AG04450 (cell line): ENCODE measurements at regions not wholly inside any gene's neighbourhood (a gene's known extent, or its start where the extent isn't known, plus 50 kb on each side); places are given as distances from the start of the nearest gene placed in this dataset.

Source experiments
- CTCF ChIA-PET: fragments of 300-600, 350-600 bp; formaldehyde crosslinking; extraction: SDS; loops from one replicate; lab custom pipeline; 2022; ENCODE audit warnings: antibody characterized with exemption, inconsistent platforms; lab: Charles Lee
- POLR2A ChIA-PET: fragments of 350-600 bp; formaldehyde crosslinking; extraction: SDS; loops from one replicate; lab custom pipeline; 2021; ENCODE audit warnings: antibody characterized with exemption, inconsistent platforms; lab: Yijun Ruan, JAX
- DNase-seq: peaks from one replicate; pipeline ENCODE4 v3.0.0-alpha.2; 2011; ENCODE audit warnings: low read depth, low spot score
- H3K27ac ChIP-seq: one replicate; pipeline ENCODE4 v1.5.1; 2012; ENCODE audit warnings: low read depth, low read length, control low read depth
- H3K27me3 ChIP-seq: one replicate; pipeline ENCODE4 v1.6.0; 2012; ENCODE audit warnings: low read length; ENCODE audit not compliant: control insufficient read depth, insufficient read depth
- H3K4me3 ChIP-seq: 2 replicates; pipeline ENCODE4 v1.5.1; 2011; ENCODE audit warnings: mild to moderate bottlenecking, low read depth, low read length, control low read depth
- H3K9me3 ChIP-seq: 2 replicates; pipeline ENCODE4 v1.5.1; 2012; ENCODE audit warnings: low read length; ENCODE audit not compliant: control insufficient read depth, insufficient read depth
- CTCF ChIP-seq: IDR thresholded peaks from 2 replicates; pipeline ENCODE4 v1.5.1; 2011; ENCODE audit warnings: low read depth, low read length, control low read depth, inconsistent platforms

GRCh38 chr18:66999003-66999402, 395.1 kb upstream of the CDH19 start:
- Histone ChIP-seq H3K27me3 (no peaks in the 10 kb centered on the region), H3K4me3 (no peak overlapping the region), H3K9me3 (no peaks in the 10 kb centered on the region), H3K27ac (no peak overlapping the region)
- TF ChIP-seq CTCF = no peak
- POLR2A ChIA-PET = no interaction called here
- no peak for DNase-seq
- CTCF ChIA-PET = no interaction called here

DNA sequence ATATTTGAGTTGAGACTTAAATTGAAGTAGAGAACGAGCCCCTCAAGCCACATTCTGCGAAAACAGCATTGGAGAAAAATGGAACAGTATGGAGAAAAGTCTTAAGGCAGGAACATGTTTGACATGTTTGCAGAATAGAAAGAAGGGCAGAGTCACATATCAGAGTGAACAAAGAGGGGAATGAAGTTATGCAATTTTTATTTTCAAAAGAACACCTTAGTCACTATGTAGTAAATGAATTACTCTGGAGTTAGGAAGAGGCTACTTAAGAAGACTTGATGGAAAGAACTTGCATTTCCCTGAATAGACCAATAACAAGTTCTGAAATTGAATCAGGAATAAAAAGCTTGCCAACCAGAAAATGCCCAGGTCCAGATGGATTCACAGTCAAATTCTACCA, 391.4 kb upstream of the CDH19 start:
- no peak for TF ChIP-seq CTCF
- ChIA-PET CTCF (no interaction called here), POLR2A (no interaction called here)
- H3K27ac ChIP-seq = no peak overlapping the region
- H3K9me3 ChIP-seq = peaks cover 7% of the 10 kb centered on the region
- H3K27me3 ChIP-seq = no peaks in the 10 kb centered on the region
- no peak overlapping the region for H3K4me3 ChIP-seq
- no peak for DNase-seq

DNA sequence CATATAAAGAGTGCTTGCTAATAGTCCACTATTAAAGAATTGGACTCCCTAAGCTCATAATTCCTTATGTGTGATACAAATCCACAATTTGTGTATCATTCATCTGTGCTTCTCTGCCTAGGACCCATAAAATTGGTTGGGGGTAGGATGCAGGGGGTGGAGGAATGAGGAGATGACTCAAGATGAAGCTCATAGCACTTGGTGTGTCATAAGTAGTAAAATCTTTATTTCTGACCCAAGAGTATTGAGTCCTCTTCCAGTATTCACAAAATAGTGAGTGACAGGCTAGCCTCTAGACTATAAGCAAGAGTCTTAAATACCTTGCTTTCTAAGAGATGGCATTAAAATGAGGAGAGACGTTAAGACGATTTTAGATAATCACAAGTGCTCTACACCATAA, 390.9 kb upstream of the CDH19 start:
- no peaks in the 10 kb centered on the region for H3K27me3 ChIP-seq
- H3K27ac ChIP-seq = no peak overlapping the region
- no peak for TF ChIP-seq CTCF
- peaks cover 7% of the 10 kb centered on the region for H3K9me3 ChIP-seq
- CTCF ChIA-PET = no interaction called here
- DNase-seq = no peak
- H3K4me3 ChIP-seq = no peak overlapping the region
- POLR2A ChIA-PET = no interaction called here

- no peak for TF ChIP-seq CTCF
- POLR2A ChIA-PET = no interaction called here
- CTCF ChIA-PET = no interaction called here
- no peak for DNase-seq
- H3K9me3 ChIP-seq = peaks cover 7% of the 10 kb centered on the region
- no peaks in the 10 kb centered on the region for H3K27me3 ChIP-seq
- no peak overlapping the region for H3K4me3 ChIP-seq
- no peak overlapping the region for H3K27ac ChIP-seq
Measured at GRCh38 chr18:66993492-66993891, 389.6 kb upstream of the CDH19 start.

DNA sequence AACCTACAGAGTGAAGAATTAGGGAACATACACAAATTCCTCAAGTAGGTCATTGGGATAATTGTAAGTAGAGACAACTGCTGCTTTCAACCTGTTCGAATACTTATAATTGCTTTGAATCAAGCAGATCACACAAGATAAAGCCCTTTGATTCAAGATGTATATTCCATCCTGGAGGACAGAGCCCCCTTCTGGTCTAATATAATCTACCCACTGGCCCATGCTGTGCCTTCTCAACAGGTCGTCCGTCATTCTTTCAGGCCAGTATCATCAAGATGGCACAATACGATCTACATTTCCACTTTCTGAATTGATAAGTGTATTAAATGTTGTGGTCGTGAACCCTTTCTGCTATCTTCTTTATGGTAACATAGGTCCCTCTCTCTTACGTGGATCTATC, 387.0 kb upstream of the CDH19 start:
- Histone ChIP-seq H3K9me3 (peaks cover 10% of the 10 kb centered on the region), H3K4me3 (no peak overlapping the region), H3K27ac (no peak overlapping the region), H3K27me3 (no peaks in the 10 kb centered on the region)
- CTCF ChIA-PET = no interaction called here
- no peak for DNase-seq
- POLR2A ChIA-PET = no interaction called here
- no peak for TF ChIP-seq CTCF
